ENCODE measurements at regions not wholly inside any gene's neighbourhood (a gene's known extent, or its start where the extent isn't known, plus 50 kb on each side); places are given as distances from the start of the nearest gene placed in this dataset.

- no peak for TF ChIP-seq POLR2A (IDR thresholded peaks at IDR 0.05; ENCODE audit: extremely low read depth, insufficient read length)
- TF ChIP-seq CTCF (IDR thresholded peaks at IDR 0.05; ENCODE audit: low read depth, low read length) = no peak
Observed at GRCh38 chr7:124420367-124420766, 345.2 kb downstream of the GPR37 start.

Measured in NB4 (cell line).